GM19324 (cell line): ENCODE measurements at regions not wholly inside any gene's neighbourhood (a gene's known extent, or its start where the extent isn't known, plus 50 kb on each side); places are given as distances from the start of the nearest gene placed in this dataset.
"Not testable (repeated sequence)": the region's sequence is repeated elsewhere in the genome, so short reads cannot be mapped to it uniquely, and the experiment has no call there.

ENCODE experiments used
- ATAC-seq: cut with Tn5 transposase; IDR thresholded peaks from one replicate; pipeline ENCODE4 v1.9.1; 2021; ENCODE audit warnings: mild to moderate bottlenecking, moderate library complexity; ENCODE audit not compliant: unreplicated experiment, low FRiP score

GRCh38 chr6:16950825-16951495, 150.9 kb upstream of the STMND1 start:
- no peak for ATAC-seq

- ATAC-seq = no peak
Measured at GRCh38 chr6:16950302-16950701, 151.5 kb upstream of the STMND1 start.

- no peak for ATAC-seq
Measured at GRCh38 chr6:16949716-16950115, 152.1 kb upstream of the STMND1 start.

- ATAC-seq = no peak
Measured at GRCh38 chr6:16948396-16948795, 153.5 kb upstream of the STMND1 start.

- no peak for ATAC-seq
Measured at GRCh38 chr6:16947375-16948015, 154.4 kb upstream of the STMND1 start.

GRCh38 chr6:16944596-16944995, 157.3 kb upstream of the STMND1 start:
- ATAC-seq = no peak

- ATAC-seq = no peak
Measured at GRCh38 chr6:16939839-16940238, 162.0 kb upstream of the STMND1 start.

GRCh38 chr6:16939351-16939750, 162.5 kb upstream of the STMND1 start:
- no peak for ATAC-seq

GRCh38 chr6:16936893-16937292, 165.0 kb upstream of the STMND1 start:
- ATAC-seq = no peak

- ATAC-seq = no peak
Measured at GRCh38 chr6:16933961-16934360, 167.9 kb upstream of the STMND1 start.

- ATAC-seq = no peak
Measured at GRCh38 chr6:16933532-16933931, 168.3 kb upstream of the STMND1 start.

GRCh38 chr6:16932920-16933319, 168.9 kb upstream of the STMND1 start:
- no peak for ATAC-seq

- not testable (repeated sequence) for ATAC-seq
Measured at GRCh38 chr6:16931079-16931478, 169.8 kb upstream of the ATXN1 start.

- ATAC-seq = no peak
Measured at GRCh38 chr6:16930432-16930831, 169.2 kb upstream of the ATXN1 start.

GRCh38 chr6:16929809-16930208, 168.5 kb upstream of the ATXN1 start:
- no peak for ATAC-seq

GRCh38 chr6:16928387-16928786, 167.1 kb upstream of the ATXN1 start:
- ATAC-seq = no peak

- ATAC-seq = no peak
Measured at GRCh38 chr6:16927205-16927604, 165.9 kb upstream of the ATXN1 start.

- ATAC-seq = no peak
Measured at GRCh38 chr6:16925461-16925860, 164.2 kb upstream of the ATXN1 start.

GRCh38 chr6:16922282-16922681, 161.0 kb upstream of the ATXN1 start:
- ATAC-seq = no peak

GRCh38 chr6:16921399-16922110, 160.3 kb upstream of the ATXN1 start:
- ATAC-seq = no peak

GRCh38 chr6:16918586-16918985, 157.3 kb upstream of the ATXN1 start:
- no peak for ATAC-seq

GRCh38 chr6:16914184-16914583, 152.9 kb upstream of the ATXN1 start:
- no peak for ATAC-seq
